ENCODE measurements at regions not wholly inside any gene's neighbourhood (a gene's known extent, or its start where the extent isn't known, plus 50 kb on each side); places are given as distances from the start of the nearest gene placed in this dataset.
"Not testable (repeated sequence)": the region's sequence is repeated elsewhere in the genome, so short reads cannot be mapped to it uniquely, and the experiment has no call there.

DNA sequence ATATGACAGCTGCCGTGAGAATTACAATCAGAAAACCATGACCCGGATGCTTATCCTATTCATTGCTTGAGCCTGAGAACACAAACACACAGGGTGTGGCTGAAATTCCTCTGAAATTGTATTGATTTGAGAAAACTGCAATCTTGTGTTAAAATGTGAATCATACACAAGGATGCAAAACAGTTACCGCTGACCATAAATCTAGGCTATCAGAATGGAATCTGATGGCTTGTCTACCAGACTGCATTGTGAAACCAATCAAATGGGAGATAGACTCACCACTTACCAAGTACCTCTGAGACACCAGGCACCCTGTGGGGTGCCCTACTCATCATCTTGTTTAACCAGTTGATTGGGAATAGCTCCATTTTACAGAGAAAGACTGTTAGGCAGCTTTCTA, 188.7 kb upstream of the MSX2 start:
- ATAC-seq, result no peak
- Histone ChIP-seq H3K27me3 (no peaks in the 10 kb centered on the region), H3K4me3 (no peak overlapping the region), H3K27ac (no peak overlapping the region), H3K4me1 (peaks cover 0 to 12% (median 6%) of the 10 kb centered on the region in 3 donors), H3K36me3 (no peaks in the 10 kb centered on the region), H3K9me3 (no peaks in the 10 kb centered on the region)
- WGBS, 2 donors (ENCODE audit: low coverage in 1 of 2), result 91 to 97% methylated on average over 3 of the region's 3 CpGs
- no peak for TF ChIP-seq POLR2A (IDR thresholded peaks at IDR 0.05)
- TF ChIP-seq, protein P1, sequence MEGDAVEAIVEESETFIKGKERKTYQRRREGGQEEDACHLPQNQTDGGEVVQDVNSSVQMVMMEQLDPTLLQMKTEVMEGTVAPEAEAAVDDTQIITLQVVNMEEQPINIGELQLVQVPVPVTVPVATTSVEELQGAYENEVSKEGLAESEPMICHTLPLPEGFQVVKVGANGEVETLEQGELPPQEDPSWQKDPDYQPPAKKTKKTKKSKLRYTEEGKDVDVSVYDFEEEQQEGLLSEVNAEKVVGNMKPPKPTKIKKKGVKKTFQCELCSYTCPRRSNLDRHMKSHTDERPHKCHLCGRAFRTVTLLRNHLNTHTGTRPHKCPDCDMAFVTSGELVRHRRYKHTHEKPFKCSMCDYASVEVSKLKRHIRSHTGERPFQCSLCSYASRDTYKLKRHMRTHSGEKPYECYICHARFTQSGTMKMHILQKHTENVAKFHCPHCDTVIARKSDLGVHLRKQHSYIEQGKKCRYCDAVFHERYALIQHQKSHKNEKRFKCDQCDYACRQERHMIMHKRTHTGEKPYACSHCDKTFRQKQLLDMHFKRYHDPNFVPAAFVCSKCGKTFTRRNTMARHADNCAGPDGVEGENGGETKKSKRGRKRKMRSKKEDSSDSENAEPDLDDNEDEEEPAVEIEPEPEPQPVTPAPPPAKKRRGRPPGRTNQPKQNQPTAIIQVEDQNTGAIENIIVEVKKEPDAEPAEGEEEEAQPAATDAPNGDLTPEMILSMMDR (IDR thresholded peaks at IDR 0.05), result no peak
- TF ChIP-seq EP300 (IDR thresholded peaks at IDR 0.05), result no peak
- TF ChIP-seq POLR2AphosphoS5 (IDR thresholded peaks at IDR 0.05), result no peak

DNA sequence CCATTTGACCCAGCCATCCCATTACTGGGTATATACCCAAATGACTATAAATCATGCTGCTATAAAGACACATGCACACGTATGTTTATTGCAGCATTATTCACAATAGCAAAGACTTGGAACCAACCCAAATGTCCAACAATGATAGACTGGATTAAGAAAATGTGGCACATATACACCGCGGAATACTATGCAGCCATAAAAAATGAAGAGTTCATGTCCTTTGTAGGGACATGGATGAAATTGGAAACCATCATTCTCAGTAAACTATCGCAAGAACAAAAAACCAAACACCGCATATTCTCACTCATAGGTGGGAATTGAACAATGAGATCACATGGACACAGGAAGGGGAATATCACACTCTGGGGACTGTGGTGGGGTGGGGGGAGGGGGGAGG, 184.6 kb upstream of the MSX2 start:
- not testable (repeated sequence) for H3K27ac ChIP-seq, H3K4me1 ChIP-seq, H3K4me3 ChIP-seq, H3K27me3 ChIP-seq, H3K36me3 ChIP-seq, H3K9me3 ChIP-seq, ATAC-seq
- no CpG with 5 or more reads among the region's 5 CpGs for WGBS, 2 donors (ENCODE audit: low coverage in 1 of 2)

DNA sequence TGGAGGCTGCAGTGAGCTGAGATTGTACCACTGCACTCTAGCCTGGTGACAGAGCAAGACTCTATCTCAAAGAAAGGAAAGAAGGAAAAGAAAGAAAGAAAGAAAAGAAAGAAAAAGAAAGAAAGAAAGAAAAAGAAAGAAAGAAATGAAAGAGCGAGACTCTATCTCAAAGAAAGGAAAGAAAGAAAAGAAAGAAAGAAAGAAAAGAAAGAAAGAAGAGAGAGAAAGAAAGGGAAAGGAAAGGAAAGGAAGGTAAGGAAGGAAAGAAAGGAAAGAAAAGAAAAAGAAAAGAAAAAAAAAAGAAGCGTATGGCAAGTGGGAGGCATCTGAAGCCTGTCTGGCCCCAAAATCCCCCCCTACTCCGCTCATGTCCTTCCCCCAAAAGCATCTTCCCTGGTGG, 182.3 kb upstream of the MSX2 start:
- WGBS, 2 donors (ENCODE audit: low coverage in 1 of 2), result 87 to 100% methylated on average over 1 to 3 of the region's 3 CpGs
- H3K9me3 ChIP-seq, result no peaks in the 10 kb centered on the region
- no peaks in the 10 kb centered on the region for H3K36me3 ChIP-seq
- TF ChIP-seq POLR2A (IDR thresholded peaks at IDR 0.05), result no peak
- no peak for TF ChIP-seq POLR2AphosphoS5 (IDR thresholded peaks at IDR 0.05)
- no peak for TF ChIP-seq EP300 (IDR thresholded peaks at IDR 0.05)
- TF ChIP-seq, protein P1 (IDR thresholded peaks at IDR 0.05), result no peak
- no peak for ATAC-seq
- H3K4me1 ChIP-seq, result no peaks in the 10 kb centered on the region
- no peaks in the 10 kb centered on the region for H3K27me3 ChIP-seq
- H3K4me3 ChIP-seq, result no peak overlapping the region
- H3K27ac ChIP-seq, result no peak overlapping the region

DNA sequence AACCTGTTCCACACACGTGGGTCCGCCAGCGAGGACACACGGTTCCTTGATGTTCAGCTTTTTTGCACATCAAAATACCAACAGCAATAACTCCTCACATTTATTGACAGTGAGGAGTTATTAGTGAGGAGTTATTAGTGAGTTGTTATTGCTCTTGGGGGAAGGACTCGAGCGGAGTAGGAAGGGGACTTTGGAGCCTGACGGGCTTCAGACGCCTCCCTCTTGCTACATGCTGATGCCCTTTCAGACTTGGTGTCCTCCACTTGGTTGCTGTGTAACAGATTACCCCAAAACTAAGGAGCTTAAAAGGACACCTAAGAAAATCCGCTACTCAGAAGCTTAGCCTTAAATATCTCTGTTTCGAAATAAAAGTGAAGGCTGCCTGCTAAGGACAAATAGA, 181.9 kb upstream of the MSX2 start:
- H3K27me3 ChIP-seq, result no peaks in the 10 kb centered on the region
- no peaks in the 10 kb centered on the region for H3K9me3 ChIP-seq
- WGBS, 2 donors (ENCODE audit: low coverage in 1 of 2), result 77 to 87% methylated on average over 3 to 10 of the region's 10 CpGs
- no peak overlapping the region for H3K4me3 ChIP-seq
- H3K36me3 ChIP-seq, result no peaks in the 10 kb centered on the region
- H3K4me1 ChIP-seq, result no peaks in the 10 kb centered on the region
- no peak for ATAC-seq
- no peak for TF ChIP-seq POLR2A (IDR thresholded peaks at IDR 0.05)
- TF ChIP-seq, protein P1 (IDR thresholded peaks at IDR 0.05), result no peak
- no peak for TF ChIP-seq POLR2AphosphoS5 (IDR thresholded peaks at IDR 0.05)
- no peak for TF ChIP-seq EP300 (IDR thresholded peaks at IDR 0.05)
- no peak overlapping the region for H3K27ac ChIP-seq

DNA sequence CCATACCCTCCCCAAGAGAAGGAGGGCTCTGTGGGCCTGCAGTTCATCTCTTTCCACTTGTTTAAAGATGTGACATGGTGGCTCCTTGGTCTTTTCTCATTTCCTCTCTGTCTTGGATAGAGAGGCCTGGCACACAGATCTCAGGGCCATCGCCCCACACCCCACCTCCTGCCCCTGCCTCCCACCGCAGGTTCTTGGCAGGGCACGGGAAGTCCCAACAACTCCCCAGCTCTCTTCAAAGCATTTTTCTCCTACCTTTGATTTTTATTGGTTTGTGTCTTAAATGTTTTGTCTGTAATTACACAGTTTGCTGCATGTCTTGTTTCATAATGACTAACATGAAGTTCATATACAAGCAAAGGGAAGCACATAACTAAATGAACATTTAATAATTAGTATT, 178.5 kb upstream of the MSX2 start:
- TF ChIP-seq POLR2A (IDR thresholded peaks at IDR 0.05), result no peak
- Histone ChIP-seq H3K9me3 (no peaks in the 10 kb centered on the region), H3K27me3 (no peaks in the 10 kb centered on the region), H3K27ac (no peak overlapping the region), H3K4me3 (no peak overlapping the region), H3K4me1 (no peaks in the 10 kb centered on the region), H3K36me3 (no peaks in the 10 kb centered on the region)
- no peak for ATAC-seq
- WGBS, 2 donors (ENCODE audit: low coverage in 1 of 2), result 92 to 94% methylated on average over 3 of the region's 3 CpGs

DNA sequence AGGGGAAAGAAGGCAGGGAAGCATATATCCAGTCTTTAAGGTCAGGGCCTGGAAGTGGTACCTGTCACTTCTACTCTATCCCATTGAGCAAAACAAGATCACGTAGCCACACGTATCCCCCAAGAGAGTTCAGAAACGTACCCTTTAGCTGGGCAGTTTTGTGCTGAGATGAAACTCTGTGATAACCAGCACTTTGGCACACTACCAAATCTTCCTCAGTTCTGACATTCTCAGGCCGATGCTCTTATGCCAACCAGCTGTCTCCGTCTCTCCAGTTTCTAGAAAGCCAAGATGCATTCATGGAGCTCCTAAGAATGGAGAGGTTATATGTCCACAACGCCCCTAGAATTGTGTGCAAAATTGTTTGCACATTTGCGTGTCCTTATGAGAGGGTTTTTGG, 176.6 kb upstream of the MSX2 start:
- no peak for TF ChIP-seq POLR2A (IDR thresholded peaks at IDR 0.05)
- no peak for TF ChIP-seq EP300 (IDR thresholded peaks at IDR 0.05)
- TF ChIP-seq, protein P1 (IDR thresholded peaks at IDR 0.05), result no peak
- TF ChIP-seq POLR2AphosphoS5 (IDR thresholded peaks at IDR 0.05), result no peak
- WGBS, 2 donors (ENCODE audit: low coverage in 1 of 2), result 71 to 75% methylated on average over 7 of the region's 7 CpGs
- Histone ChIP-seq H3K4me3 (no peak overlapping the region), H3K9me3 (no peaks in the 10 kb centered on the region), H3K27ac (no peak overlapping the region), H3K4me1 (no peaks in the 10 kb centered on the region), H3K27me3 (no peaks in the 10 kb centered on the region), H3K36me3 (no peaks in the 10 kb centered on the region)
- no peak for ATAC-seq

Data from gastroesophageal sphincter (tissue), 4 donors.